ENCODE measurements at regions not wholly inside any gene's neighbourhood (a gene's known extent, or its start where the extent isn't known, plus 50 kb on each side); places are given as distances from the start of the nearest gene placed in this dataset.

- Histone ChIP-seq H3K4me1 (peaks cover 31% of the 10 kb centered on the region), H3K27ac (peak overlapping the region; percentile 84), H3K4me3 (no peak overlapping the region), H3K36me3 (no peaks in the 10 kb centered on the region), H3K27me3 (no peaks in the 10 kb centered on the region), H3K9me3 (no peaks in the 10 kb centered on the region)
- WGBS: 14% methylated on average over 2 of the region's 2 CpGs
- DNase-seq (ENCODE audit: low spot score in 2 of 2): peak in 1 of 2 donors; percentile 70
- TF ChIP-seq POLR2AphosphoS5 (IDR thresholded peaks at IDR 0.05): peak; percentile 17 to 78 (median 78)
- TF ChIP-seq POLR2A (IDR thresholded peaks at IDR 0.05): peak in 1 of 2 donors; percentile 39
- no peak for TF ChIP-seq CTCF (IDR thresholded peaks at IDR 0.05)
- no peak for TF ChIP-seq EP300 (IDR thresholded peaks at IDR 0.05)
Measured at GRCh38 chr4:124060261-124060918, 652.1 kb downstream of the ANKRD50 start.

GRCh38 chr4:124061413-124061812, 651.1 kb downstream of the ANKRD50 start:
- H3K27ac ChIP-seq: peak overlapping the region; percentile 84
- TF ChIP-seq CTCF (IDR thresholded peaks at IDR 0.05): no peak
- TF ChIP-seq POLR2A (IDR thresholded peaks at IDR 0.05): no peak
- TF ChIP-seq POLR2AphosphoS5 (IDR thresholded peaks at IDR 0.05): no peak
- TF ChIP-seq EP300 (IDR thresholded peaks at IDR 0.05): no peak
- no peaks in the 10 kb centered on the region for H3K36me3 ChIP-seq
- peaks cover 31% of the 10 kb centered on the region for H3K4me1 ChIP-seq
- no peak for DNase-seq (ENCODE audit: low spot score in 2 of 2)
- H3K9me3 ChIP-seq: no peaks in the 10 kb centered on the region
- H3K27me3 ChIP-seq: no peaks in the 10 kb centered on the region
- H3K4me3 ChIP-seq: no peak overlapping the region

- no peak for DNase-seq (ENCODE audit: low spot score in 2 of 2)
- Histone ChIP-seq H3K27ac (no peak overlapping the region), H3K4me1 (peaks cover 20% of the 10 kb centered on the region), H3K36me3 (no peaks in the 10 kb centered on the region), H3K27me3 (no peaks in the 10 kb centered on the region), H3K4me3 (no peak overlapping the region), H3K9me3 (peaks cover 2% of the 10 kb centered on the region)
- TF ChIP-seq EP300 (IDR thresholded peaks at IDR 0.05) (no peak), POLR2A (IDR thresholded peaks at IDR 0.05) (no peak), CTCF (IDR thresholded peaks at IDR 0.05) (no peak), POLR2AphosphoS5 (IDR thresholded peaks at IDR 0.05) (no peak)
Measured at GRCh38 chr4:124065422-124065821, 647.1 kb downstream of the ANKRD50 start.

- Histone ChIP-seq H3K4me1 (peaks cover 15% of the 10 kb centered on the region), H3K9me3 (peaks cover 7% of the 10 kb centered on the region), H3K27ac (no peak overlapping the region), H3K4me3 (no peak overlapping the region), H3K27me3 (no peaks in the 10 kb centered on the region), H3K36me3 (no peaks in the 10 kb centered on the region)
- DNase-seq (ENCODE audit: low spot score in 2 of 2): no peak
- 87% methylated on average over 4 of the region's 4 CpGs for WGBS
- TF ChIP-seq POLR2AphosphoS5 (IDR thresholded peaks at IDR 0.05) (no peak), POLR2A (IDR thresholded peaks at IDR 0.05) (no peak), CTCF (IDR thresholded peaks at IDR 0.05) (no peak), EP300 (IDR thresholded peaks at IDR 0.05) (no peak)
Measured at GRCh38 chr4:124065936-124066335, 646.6 kb downstream of the ANKRD50 start.

- H3K36me3 ChIP-seq: no peaks in the 10 kb centered on the region
- no peaks in the 10 kb centered on the region for H3K27me3 ChIP-seq
- TF ChIP-seq CTCF (IDR thresholded peaks at IDR 0.05) (no peak), POLR2A (IDR thresholded peaks at IDR 0.05) (no peak), POLR2AphosphoS5 (IDR thresholded peaks at IDR 0.05) (no peak), EP300 (IDR thresholded peaks at IDR 0.05) (no peak)
- H3K27ac ChIP-seq: no peak overlapping the region
- WGBS: 83% methylated on average over 1 of the region's 1 CpG
- H3K9me3 ChIP-seq: peaks cover 11% of the 10 kb centered on the region
- H3K4me1 ChIP-seq: peaks cover 8% of the 10 kb centered on the region
- H3K4me3 ChIP-seq: no peak overlapping the region
- no peak for DNase-seq (ENCODE audit: low spot score in 2 of 2)
Measured at GRCh38 chr4:124066595-124066994, 645.9 kb downstream of the ANKRD50 start.

Measured in suprapubic skin (tissue), 4 donors.